NB4 (cell line): ENCODE measurements at regions not wholly inside any gene's neighbourhood (a gene's known extent, or its start where the extent isn't known, plus 50 kb on each side); places are given as distances from the start of the nearest gene placed in this dataset.

Source experiments
- POLR2A ChIP-seq: IDR thresholded peaks from 2 replicates; pipeline ENCODE4 v1.6.1; 2011; ENCODE audit warnings: mild to moderate bottlenecking; ENCODE audit not compliant: insufficient read length; ENCODE audit errors: extremely low read depth
- TF ChIP-seq, protein P1 (sequence below): IDR thresholded peaks from one replicate; pipeline ENCODE4 v1.5.1; 2012; ENCODE audit warnings: low read depth, low read length
- TF ChIP-seq, protein P2 (sequence below): IDR thresholded peaks from 2 replicates; pipeline ENCODE4 v1.6.1; 2011; ENCODE audit warnings: low read depth, low read length

DNA sequence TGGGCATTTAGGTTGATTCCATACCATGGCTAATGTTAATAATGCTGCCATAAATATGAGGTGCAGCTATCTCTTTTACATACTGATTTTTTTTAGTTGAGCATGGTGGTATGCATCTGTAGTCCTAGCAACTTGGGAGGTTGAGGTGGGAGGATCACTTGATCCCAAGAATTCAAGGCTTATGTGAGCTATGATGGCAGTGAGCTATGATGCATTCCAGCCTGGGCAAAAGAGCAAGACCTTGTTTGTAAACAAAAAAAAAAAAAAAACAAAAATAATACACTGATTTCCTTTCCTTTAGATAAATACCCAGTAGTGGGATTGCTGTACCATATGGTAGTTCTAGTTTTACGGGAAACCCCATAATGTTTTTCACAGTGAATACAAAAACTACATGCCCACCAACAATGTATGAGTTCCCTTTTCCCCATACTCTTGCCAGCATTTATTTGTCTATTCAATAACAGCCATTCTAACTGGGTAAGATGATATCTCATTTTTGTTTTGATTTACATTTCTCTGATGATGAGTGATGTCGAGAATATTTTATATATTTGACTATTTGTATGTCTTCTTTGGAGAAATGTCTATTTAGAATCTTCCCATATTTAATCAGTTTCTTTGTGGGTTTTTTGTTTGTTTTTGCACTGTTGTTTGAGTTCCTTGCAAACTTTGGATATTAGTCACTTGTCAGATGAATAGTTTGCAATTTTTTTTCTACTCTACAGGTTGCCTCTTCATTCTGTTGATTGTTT lies 281.0 kb upstream of the KYNU start:
- TF ChIP-seq, protein P1, sequence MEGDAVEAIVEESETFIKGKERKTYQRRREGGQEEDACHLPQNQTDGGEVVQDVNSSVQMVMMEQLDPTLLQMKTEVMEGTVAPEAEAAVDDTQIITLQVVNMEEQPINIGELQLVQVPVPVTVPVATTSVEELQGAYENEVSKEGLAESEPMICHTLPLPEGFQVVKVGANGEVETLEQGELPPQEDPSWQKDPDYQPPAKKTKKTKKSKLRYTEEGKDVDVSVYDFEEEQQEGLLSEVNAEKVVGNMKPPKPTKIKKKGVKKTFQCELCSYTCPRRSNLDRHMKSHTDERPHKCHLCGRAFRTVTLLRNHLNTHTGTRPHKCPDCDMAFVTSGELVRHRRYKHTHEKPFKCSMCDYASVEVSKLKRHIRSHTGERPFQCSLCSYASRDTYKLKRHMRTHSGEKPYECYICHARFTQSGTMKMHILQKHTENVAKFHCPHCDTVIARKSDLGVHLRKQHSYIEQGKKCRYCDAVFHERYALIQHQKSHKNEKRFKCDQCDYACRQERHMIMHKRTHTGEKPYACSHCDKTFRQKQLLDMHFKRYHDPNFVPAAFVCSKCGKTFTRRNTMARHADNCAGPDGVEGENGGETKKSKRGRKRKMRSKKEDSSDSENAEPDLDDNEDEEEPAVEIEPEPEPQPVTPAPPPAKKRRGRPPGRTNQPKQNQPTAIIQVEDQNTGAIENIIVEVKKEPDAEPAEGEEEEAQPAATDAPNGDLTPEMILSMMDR: no peak
- TF ChIP-seq POLR2A: no peak
- TF ChIP-seq, protein P2, sequence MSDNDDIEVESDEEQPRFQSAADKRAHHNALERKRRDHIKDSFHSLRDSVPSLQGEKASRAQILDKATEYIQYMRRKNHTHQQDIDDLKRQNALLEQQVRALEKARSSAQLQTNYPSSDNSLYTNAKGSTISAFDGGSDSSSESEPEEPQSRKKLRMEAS: no peak
